HEK293 (cell line): ENCODE measurements at regions not wholly inside any gene's neighbourhood (a gene's known extent, or its start where the extent isn't known, plus 50 kb on each side); places are given as distances from the start of the nearest gene placed in this dataset.

Source experiments
- CTCF ChIA-PET: fragments of 350-600 bp; formaldehyde crosslinking; extraction: SDS; loops from one replicate; lab custom pipeline; 2021; ENCODE audit warnings: antibody characterized with exemption; lab: Yijun Ruan, JAX
- POLR2A ChIA-PET: fragments of 300-600 bp; formaldehyde crosslinking; extraction: SDS; loops from one replicate; lab custom pipeline; 2020; ENCODE audit warnings: antibody characterized with exemption, inconsistent platforms; lab: Yijun Ruan, JAX
- H3K27ac ChIP-seq: fragments of 200-500 bp; sonication (Bioruptor generic); 2 replicates; pipeline ENCODE4 v1.5.1; 2014; ENCODE audit warnings: low read depth, low read length, control low read depth, inconsistent platforms; ENCODE audit errors: extremely low read depth
- H3K36me3 ChIP-seq, 2 experiments: fragments of 200-500 bp in 1 of 2; sonication (Bioruptor generic) in 1 of 2; 1 replicate in 1 of 2; 2 replicates in 1 of 2; pipeline ENCODE4 v1.5.1; 2014 to 2017; ENCODE audit warnings: inconsistent platforms in 2 of 2, low read length in 2 of 2; ENCODE audit not compliant: control insufficient read depth in 2 of 2, insufficient read depth in 1 of 2
- H3K4me1 ChIP-seq: fragments of 200-500 bp; sonication (Bioruptor generic); 2 replicates; pipeline ENCODE4 v1.5.1; 2014; ENCODE audit warnings: mild to moderate bottlenecking, low read length, inconsistent platforms; ENCODE audit not compliant: control insufficient read depth, insufficient read depth
- H3K4me3 ChIP-seq: 2 replicates; pipeline ENCODE4 v1.5.1; 2011; ENCODE audit warnings: low read depth, mild to moderate bottlenecking, control low read depth, low read length, moderate library complexity
- H3K9me3 ChIP-seq: fragments of 200-500 bp; sonication (Bioruptor generic); 2 replicates; pipeline ENCODE4 v1.5.1; 2014; ENCODE audit warnings: low read depth, low read length, inconsistent platforms; ENCODE audit not compliant: control insufficient read depth, insufficient read depth
- BCL11A ChIP-seq: fragments of 450-650 bp; formaldehyde crosslinking; IDR thresholded peaks from 2 replicates; pipeline ENCODE4 v1.5.1; 2016; ENCODE audit warnings: low read depth, missing biosample characterization, missing genetic modification characterization
- EGR2 ChIP-seq: fragments of 450-650 bp; formaldehyde crosslinking; IDR thresholded peaks from 2 replicates; pipeline ENCODE4 v1.5.1; 2016; ENCODE audit warnings: low read depth, missing biosample characterization, missing genetic modification characterization
- MEIS1 ChIP-seq: sonication (generic); formaldehyde crosslinking; IDR thresholded peaks from 2 replicates; pipeline ENCODE4 v1.8.1; 2022; ENCODE audit warnings: missing genetic modification reagents, mild to moderate bottlenecking, borderline replicate concordance
- OVOL3 ChIP-seq: fragments of 450-650 bp; formaldehyde crosslinking; IDR thresholded peaks from 2 replicates; pipeline ENCODE4 v1.5.1; 2016; ENCODE audit warnings: missing biosample characterization, missing genetic modification characterization
- ZNF10 ChIP-seq: fragments of 450-650 bp; formaldehyde crosslinking; IDR thresholded peaks from 2 replicates; pipeline ENCODE4 v1.5.1; 2017; ENCODE audit warnings: missing biosample characterization, missing genetic modification characterization
- ZNF16 ChIP-seq: fragments of 450-650 bp; formaldehyde crosslinking; IDR thresholded peaks from 2 replicates; pipeline ENCODE4 v1.5.1; 2016; ENCODE audit warnings: low read depth, missing biosample characterization, missing genetic modification characterization
- ZNF521 ChIP-seq: fragments of 450-650 bp; formaldehyde crosslinking; IDR thresholded peaks from 2 replicates; pipeline ENCODE4 v1.5.1; 2017; ENCODE audit warnings: missing biosample characterization, mild to moderate bottlenecking, missing genetic modification characterization
- ZNF654 ChIP-seq: fragments of 450-650 bp; formaldehyde crosslinking; IDR thresholded peaks from 2 replicates; pipeline ENCODE4 v1.5.1; 2016; ENCODE audit warnings: low read depth, missing biosample characterization, missing genetic modification characterization
- ZNF843 ChIP-seq: fragments of 450-650 bp; formaldehyde crosslinking; IDR thresholded peaks from 2 replicates; pipeline ENCODE4 v1.5.1; 2016; ENCODE audit warnings: missing biosample characterization, missing genetic modification characterization

DNA sequence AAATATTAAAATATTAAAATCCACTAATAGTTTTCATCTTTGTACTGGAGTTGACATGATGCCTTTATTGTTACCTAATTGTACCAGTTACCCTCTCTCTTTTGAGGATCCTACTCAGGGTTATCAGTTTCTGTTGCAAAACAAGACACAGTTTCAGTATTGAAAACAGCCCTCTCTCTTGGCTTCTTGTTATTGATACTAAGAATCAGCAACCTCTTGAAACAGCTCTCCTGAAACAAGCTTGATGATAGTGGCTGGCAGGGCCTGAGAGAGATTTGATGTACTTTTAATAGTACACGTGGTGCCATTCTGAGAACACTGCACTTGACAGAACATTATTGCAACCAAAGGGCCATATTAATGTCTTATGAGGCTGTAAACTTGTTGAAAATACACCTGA is 64.9 kb upstream of the MEI4 start:
- H3K4me1 ChIP-seq, result no peaks in the 10 kb centered on the region
- H3K9me3 ChIP-seq, result no peaks in the 10 kb centered on the region
- no peaks in the 10 kb centered on the region for H3K36me3 ChIP-seq
- ChIA-PET POLR2A (no interaction called here), CTCF (interaction anchor here (0.6 kb wide), 1 partner anchor 30 kb away, joined by 3 read pairs; no protein-coding TSS in a partner anchor)
- H3K4me3 ChIP-seq, result no peak overlapping the region
- TF ChIP-seq MEIS1 (CRISPR knock-in tag), result no peak
- TF ChIP-seq ZNF16 (tag by site-specific recombination), result no peak
- no peak for TF ChIP-seq ZNF843
- no peak for TF ChIP-seq ZNF654 (tag by site-specific recombination)
- TF ChIP-seq ZNF521, result no peak
- no peak for TF ChIP-seq EGR2 (tag by site-specific recombination)
- TF ChIP-seq ZNF10 (tag by site-specific recombination), result no peak
- no peak for TF ChIP-seq OVOL3 (tag by site-specific recombination)
- no peak for TF ChIP-seq BCL11A (tag by site-specific recombination)
- H3K27ac ChIP-seq, result no peak overlapping the region
